ENCODE measurements at regions not wholly inside any gene's neighbourhood (a gene's known extent, or its start where the extent isn't known, plus 50 kb on each side); places are given as distances from the start of the nearest gene placed in this dataset.

GRCh38 chr15:69526081-69527061 lies 73.8 kb downstream of the RPLP1 start:
- TF ChIP-seq CTCF (IDR thresholded peaks at IDR 0.05) (no peak), POLR2A (IDR thresholded peaks at IDR 0.05) (no peak)
- no peak overlapping the region for H3K27ac ChIP-seq
- DNase-seq: no peak
- H3K4me3 ChIP-seq (replicated peaks in 1 of 3): no peak overlapping the region
- no peaks in the 10 kb centered on the region for H3K9me3 ChIP-seq
- intact Hi-C loops (cut with DNase I): no loop called here
- H3K36me3 ChIP-seq: no peaks in the 10 kb centered on the region
- 67 to 76% methylated on average over 11 to 16 of the region's 17 CpGs for WGBS, 2 donors
- no peaks in the 10 kb centered on the region for H3K27me3 ChIP-seq
- H3K4me1 ChIP-seq: no peaks in the 10 kb centered on the region

- no peaks in the 10 kb centered on the region for H3K27me3 ChIP-seq
- H3K27ac ChIP-seq: no peak overlapping the region
- DNase-seq: no peak
- H3K9me3 ChIP-seq: no peaks in the 10 kb centered on the region
- no peaks in the 10 kb centered on the region for H3K4me1 ChIP-seq
- H3K36me3 ChIP-seq: no peaks in the 10 kb centered on the region
- no peak overlapping the region for H3K4me3 ChIP-seq (replicated peaks in 1 of 3)
- WGBS, 2 donors: 89 to 95% methylated on average over 5 of the region's 5 CpGs
- TF ChIP-seq CTCF (IDR thresholded peaks at IDR 0.05) (no peak), POLR2A (IDR thresholded peaks at IDR 0.05) (no peak)
- intact Hi-C loops (cut with DNase I): no loop called here
These were observed 76.5 kb downstream of the RPLP1 start for GRCh38 chr15:69529141-69529540.

GRCh38 chr15:69529961-69530633 lies 77.5 kb downstream of the RPLP1 start:
- intact Hi-C loops (cut with DNase I): no loop called here
- Histone ChIP-seq H3K36me3 (no peaks in the 10 kb centered on the region), H3K4me1 (no peaks in the 10 kb centered on the region), H3K9me3 (no peaks in the 10 kb centered on the region), H3K27ac (no peak overlapping the region), H3K4me3 (replicated peaks in 1 of 3) (no peak overlapping the region), H3K27me3 (no peaks in the 10 kb centered on the region)
- 64 to 68% methylated on average over 6 of the region's 6 CpGs for WGBS, 2 donors
- TF ChIP-seq POLR2A (IDR thresholded peaks at IDR 0.05) (no peak), CTCF (IDR thresholded peaks at IDR 0.05) (no peak)
- no peak for DNase-seq

- no peak for TF ChIP-seq CTCF (IDR thresholded peaks at IDR 0.05)
- no peak for TF ChIP-seq POLR2A (IDR thresholded peaks at IDR 0.05)
- intact Hi-C loops (cut with DNase I): no loop called here
- no peaks in the 10 kb centered on the region for H3K36me3 ChIP-seq
- H3K4me3 ChIP-seq (replicated peaks in 1 of 3): no peak overlapping the region
- H3K4me1 ChIP-seq: no peaks in the 10 kb centered on the region
- no peaks in the 10 kb centered on the region for H3K27me3 ChIP-seq
- no peaks in the 10 kb centered on the region for H3K9me3 ChIP-seq
- 80 to 85% methylated on average over 13 of the region's 13 CpGs for WGBS, 2 donors
- no peak for DNase-seq
- no peak overlapping the region for H3K27ac ChIP-seq
These were observed 78.5 kb downstream of the RPLP1 start for GRCh38 chr15:69530991-69531664.

Data from thyroid gland (tissue), 4 donors.